DND-41 (cell line): ENCODE measurements at regions not wholly inside any gene's neighbourhood (a gene's known extent, or its start where the extent isn't known, plus 50 kb on each side); places are given as distances from the start of the nearest gene placed in this dataset.

ENCODE experiments used
- CTCF ChIP-seq: IDR thresholded peaks from 2 replicates; pipeline ENCODE4 v1.5.1; 2012; ENCODE audit warnings: borderline replicate concordance, low read length, moderate library complexity, mild to moderate bottlenecking; ENCODE audit not compliant: poor library complexity, severe bottlenecking; ENCODE audit errors: extremely low read depth
- EZH2 ChIP-seq: IDR thresholded peaks from 3 replicates; pipeline ENCODE4 v1.6.1; 2012; ENCODE audit warnings: borderline replicate concordance, low read depth, mild to moderate bottlenecking, moderate library complexity, low read length, inconsistent platforms; ENCODE audit not compliant: severe bottlenecking

- TF ChIP-seq EZH2 (no peak), CTCF (no peak)
Observed at GRCh38 chr9:86589730-86590129, 235.5 kb upstream of the TUT7 start.
